ENCODE measurements at regions not wholly inside any gene's neighbourhood (a gene's known extent, or its start where the extent isn't known, plus 50 kb on each side); places are given as distances from the start of the nearest gene placed in this dataset.

DNA sequence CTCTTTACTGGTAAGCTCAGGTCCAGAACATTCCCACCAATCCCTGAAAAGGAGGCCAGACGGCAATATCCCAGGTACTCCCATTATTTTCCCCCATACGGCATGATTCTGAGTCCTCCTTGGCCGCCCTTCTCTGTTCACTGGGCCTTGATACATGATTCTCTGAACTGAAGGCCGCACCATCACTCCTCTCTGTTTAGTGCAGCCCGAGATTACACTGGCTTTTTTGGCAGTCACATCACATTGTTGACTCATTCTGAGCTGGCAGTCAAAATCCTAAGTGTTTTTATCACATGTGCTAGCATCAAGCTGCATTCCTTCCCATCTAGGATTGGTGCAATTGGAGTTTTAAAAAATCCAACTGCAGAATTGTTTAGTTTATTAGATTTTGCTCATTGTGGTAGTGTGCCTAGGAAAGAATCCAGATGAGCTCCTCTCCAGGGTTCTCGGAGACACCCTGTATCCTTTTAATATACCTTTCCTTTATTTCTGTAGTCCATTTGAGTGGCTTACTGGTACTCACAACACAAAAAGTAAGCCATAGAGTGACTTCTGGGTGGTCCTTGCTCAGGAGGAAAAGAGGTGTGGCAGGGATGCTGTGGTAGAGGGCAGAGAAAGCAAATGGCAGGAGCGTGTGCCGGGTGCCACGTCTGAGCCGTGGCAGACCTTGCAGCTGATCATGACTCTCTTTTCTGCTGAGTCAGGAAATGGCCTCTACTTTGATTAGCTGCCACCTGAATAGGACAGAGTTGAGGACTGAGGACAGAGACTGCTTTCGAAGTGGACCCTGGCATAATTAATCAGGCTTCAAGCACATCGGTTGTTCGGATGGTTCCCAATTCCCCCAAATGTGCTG is 121.1 kb upstream of the IL12B start:
- Mint-ChIP-seq H3K27ac (no peak overlapping the region), H3K36me3 (no peaks in the 10 kb centered on the region), H3K4me1 (ENCODE audit: low read depth in 2 of 2) (peaks cover 18 to 37% of the 10 kb centered on the region in 2 donors), H3K9me3 (no peaks in the 10 kb centered on the region), H3K27me3 (peaks cover 12 to 18% of the 10 kb centered on the region in 2 donors), H3K4me3 (no peak overlapping the region)
- ATAC-seq: no peak
- no peak for DNase-seq (ENCODE audit: low spot score)

DNA sequence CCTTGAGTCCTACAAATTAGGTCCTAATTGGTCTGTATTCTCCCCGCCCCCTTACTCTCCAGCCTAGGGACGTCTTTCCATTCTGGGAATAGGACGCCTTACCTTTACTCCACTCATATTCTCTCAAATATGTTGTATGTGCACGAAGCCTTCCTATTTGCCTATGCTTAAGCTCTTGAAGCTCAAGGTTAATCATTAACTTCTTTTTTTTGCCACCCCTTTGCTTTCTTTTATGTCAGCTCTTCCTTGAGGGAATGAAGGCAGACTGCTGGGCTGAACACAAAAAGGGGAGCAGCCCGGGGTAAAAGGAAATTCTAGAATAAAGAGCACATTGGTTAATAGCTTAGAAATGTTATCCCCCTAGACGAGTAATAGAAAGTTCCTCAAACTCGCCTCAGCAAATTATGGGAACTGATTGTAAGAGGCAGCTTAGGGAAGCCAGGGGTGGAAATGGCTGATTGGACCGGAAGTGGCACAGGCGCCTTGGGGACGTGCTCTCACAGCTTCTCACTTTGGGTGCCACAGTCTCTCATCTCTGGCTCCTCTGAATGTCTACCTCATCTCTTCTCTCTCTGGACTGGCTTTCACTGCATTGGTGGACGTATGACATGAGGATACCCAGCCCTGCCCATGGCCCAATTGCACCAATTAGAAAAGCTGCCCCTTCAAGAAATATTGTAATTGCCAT is 122.3 kb upstream of the IL12B start:
- Mint-ChIP-seq H3K27ac (no peak overlapping the region), H3K4me1 (ENCODE audit: low read depth in 2 of 2) (peaks cover 26 to 44% of the 10 kb centered on the region in 2 donors), H3K4me3 (no peak overlapping the region), H3K36me3 (no peaks in the 10 kb centered on the region), H3K9me3 (no peaks in the 10 kb centered on the region), H3K27me3 (peaks cover 6 to 14% of the 10 kb centered on the region in 2 donors)
- no peak for DNase-seq (ENCODE audit: low spot score)
- ATAC-seq: no peak

DNA sequence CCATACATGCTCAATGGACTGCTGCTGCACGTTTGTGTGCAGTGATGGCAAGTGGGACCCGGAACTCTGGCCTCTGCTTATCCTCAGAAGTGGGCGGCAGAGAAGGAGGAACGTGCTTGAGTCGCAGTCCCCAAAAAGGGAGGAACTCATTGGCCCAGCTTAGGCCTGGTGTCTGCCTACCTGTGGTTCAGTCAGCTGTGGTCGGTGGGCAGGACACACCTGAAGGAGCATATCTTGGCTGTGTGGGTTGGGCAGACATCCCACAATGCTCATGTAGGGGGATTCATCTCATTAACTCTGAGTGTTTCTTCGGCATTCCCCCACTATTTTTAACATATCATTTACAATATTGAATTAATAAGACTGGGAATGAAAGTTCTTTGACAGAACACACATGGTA is 122.9 kb upstream of the IL12B start:
- peaks cover 28 to 46% of the 10 kb centered on the region in 2 donors for H3K4me1 Mint-ChIP-seq (ENCODE audit: low read depth in 2 of 2)
- DNase-seq (ENCODE audit: low spot score): no peak
- no peak for ATAC-seq
- H3K27me3 Mint-ChIP-seq: peaks cover 6 to 14% of the 10 kb centered on the region in 2 donors
- H3K9me3 Mint-ChIP-seq: no peaks in the 10 kb centered on the region
- H3K36me3 Mint-ChIP-seq: no peaks in the 10 kb centered on the region
- H3K4me3 Mint-ChIP-seq: no peak overlapping the region
- no peak overlapping the region for H3K27ac Mint-ChIP-seq

DNA sequence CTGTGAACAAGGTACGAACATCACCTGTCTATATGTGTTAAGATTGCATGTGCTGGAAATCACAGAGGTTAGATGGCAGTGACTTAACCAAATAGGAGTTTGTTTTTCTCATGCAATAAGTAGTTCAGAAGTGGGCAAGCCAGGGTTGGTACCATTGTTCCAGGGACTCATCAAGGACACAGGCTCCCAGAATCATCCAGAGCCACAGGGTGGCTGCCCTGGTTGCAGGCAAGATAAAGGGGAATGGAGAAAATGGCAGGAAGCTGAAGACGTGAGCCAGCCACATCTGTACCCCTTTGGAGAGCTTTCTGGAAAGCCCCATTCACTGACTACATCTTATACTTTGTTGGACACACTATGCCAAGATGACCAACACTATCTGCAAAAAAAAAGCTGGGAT is 126.0 kb upstream of the IL12B start:
- Mint-ChIP-seq H3K36me3 (peaks cover 7% of the 10 kb centered on the region), H3K9me3 (no peaks in the 10 kb centered on the region), H3K27ac (peak overlapping the region; percentile 30 to 85), H3K27me3 (peaks cover 12 to 15% of the 10 kb centered on the region in 2 donors), H3K4me1 (ENCODE audit: low read depth in 2 of 2) (peaks cover 51 to 57% of the 10 kb centered on the region in 2 donors), H3K4me3 (peak overlapping the region; percentile 10)
- DNase-seq (ENCODE audit: low spot score) (no peak), ATAC-seq (no peak)

DNA sequence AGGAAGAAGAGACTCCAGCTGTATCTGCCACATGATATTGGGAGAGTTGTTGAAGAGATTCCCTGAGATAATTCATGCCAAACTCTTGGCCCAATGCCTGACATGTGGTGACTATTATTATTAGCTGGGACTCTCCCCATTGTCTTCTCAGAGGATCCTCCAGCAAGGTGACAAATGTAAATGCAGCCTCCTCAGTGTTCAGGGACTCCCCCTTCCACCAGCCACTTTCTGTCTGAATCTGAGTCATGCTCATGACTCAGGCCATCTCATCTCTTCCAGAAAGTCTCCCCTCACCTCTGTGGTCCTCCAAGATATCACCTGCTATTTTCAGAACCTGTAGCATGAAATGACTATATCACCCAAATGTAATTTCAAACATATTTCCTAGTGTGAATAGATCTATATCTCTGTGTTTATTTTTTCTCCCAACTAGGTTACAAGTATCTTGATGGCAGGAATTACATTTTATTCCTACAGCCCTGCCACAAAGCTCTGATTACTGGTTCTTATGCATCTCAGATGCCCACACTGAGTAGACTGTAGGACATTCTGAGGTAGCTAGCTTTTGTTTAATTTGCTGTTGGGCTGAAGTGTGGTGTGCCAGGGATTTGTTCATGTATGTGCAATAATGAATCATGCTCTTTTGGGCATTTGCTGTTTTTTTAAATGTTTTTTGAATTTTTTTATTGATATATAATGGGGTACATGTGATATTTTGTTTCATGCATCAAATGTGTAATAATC is 126.6 kb upstream of the IL12B start:
- peaks cover 13 to 15% of the 10 kb centered on the region in 2 donors for H3K27me3 Mint-ChIP-seq
- peak overlapping the region; percentile 30 to 85 for H3K27ac Mint-ChIP-seq
- H3K36me3 Mint-ChIP-seq: peaks cover 7% of the 10 kb centered on the region
- peak overlapping the region; percentile 10 for H3K4me3 Mint-ChIP-seq
- peak; percentile 89 for DNase-seq (ENCODE audit: low spot score)
- ATAC-seq: peak; percentile 90 to 94
- H3K4me1 Mint-ChIP-seq (ENCODE audit: low read depth in 2 of 2): peaks cover 51 to 53% of the 10 kb centered on the region in 2 donors
- H3K9me3 Mint-ChIP-seq: no peaks in the 10 kb centered on the region

DNA sequence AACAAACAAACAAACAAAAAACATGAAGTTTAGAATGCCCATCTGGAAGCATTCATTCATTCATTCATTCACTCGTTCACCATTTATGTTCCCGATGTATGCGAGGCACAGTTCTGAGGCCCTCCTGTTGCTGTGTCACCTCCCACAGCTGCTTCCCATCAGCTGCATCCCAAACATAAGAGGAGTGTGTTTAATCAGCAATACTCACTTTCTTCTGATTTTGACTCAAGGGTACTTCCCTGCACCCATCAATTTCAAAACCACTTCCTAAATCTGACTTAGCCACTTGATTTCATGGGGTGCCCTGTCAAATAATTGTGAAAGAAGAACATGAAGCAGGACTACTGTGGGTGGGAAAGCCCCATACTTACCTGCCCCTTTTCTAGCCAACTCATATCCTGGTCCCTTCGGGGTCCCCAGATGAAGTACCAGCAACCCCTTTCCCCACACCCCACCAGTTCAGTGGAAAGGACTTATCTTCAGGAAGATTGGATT is 128.0 kb upstream of the IL12B start:
- peaks cover 43 to 46% of the 10 kb centered on the region in 2 donors for H3K4me1 Mint-ChIP-seq (ENCODE audit: low read depth in 2 of 2)
- peak; percentile 71 for DNase-seq (ENCODE audit: low spot score)
- H3K27me3 Mint-ChIP-seq: peaks cover 9 to 13% of the 10 kb centered on the region in 2 donors
- H3K9me3 Mint-ChIP-seq: no peaks in the 10 kb centered on the region
- ATAC-seq: peak; percentile 75 to 81
- peak overlapping the region; percentile 77 to 85 for H3K27ac Mint-ChIP-seq
- H3K36me3 Mint-ChIP-seq: peaks cover 7% of the 10 kb centered on the region
- H3K4me3 Mint-ChIP-seq: peak overlapping the region; percentile 72

DNA sequence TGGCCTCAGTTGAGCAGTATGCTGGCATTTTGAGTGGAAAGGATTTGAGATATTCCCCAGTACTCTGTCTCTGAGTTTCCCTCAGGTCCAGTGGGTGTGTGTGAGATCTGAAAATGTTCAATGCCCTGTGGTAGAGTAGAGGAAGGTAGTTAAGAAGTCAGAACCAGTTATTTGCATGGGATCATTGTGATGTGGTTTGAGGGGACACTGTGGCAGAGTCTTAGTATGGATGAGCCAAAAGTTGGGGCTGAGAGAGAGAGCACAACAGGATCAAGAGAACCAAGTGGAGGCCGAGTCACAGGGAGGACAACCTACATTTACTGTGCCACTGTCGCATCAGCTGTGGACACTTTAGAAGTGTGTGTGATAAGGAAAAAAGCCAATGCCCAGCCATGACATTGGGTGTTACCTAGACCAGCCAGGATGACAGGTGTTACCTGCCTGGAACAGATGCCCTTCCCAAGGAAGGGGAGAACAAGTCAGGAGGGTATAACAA is 128.9 kb upstream of the IL12B start:
- H3K9me3 Mint-ChIP-seq: no peaks in the 10 kb centered on the region
- peaks cover 7% of the 10 kb centered on the region for H3K36me3 Mint-ChIP-seq
- ATAC-seq (no peak), DNase-seq (ENCODE audit: low spot score) (no peak)
- peak overlapping the region; percentile 72 for H3K4me3 Mint-ChIP-seq
- peaks cover 43% of the 10 kb centered on the region in 2 donors for H3K4me1 Mint-ChIP-seq (ENCODE audit: low read depth in 2 of 2)
- H3K27ac Mint-ChIP-seq: peak overlapping the region; percentile 77 to 85
- peaks cover 9 to 11% of the 10 kb centered on the region in 2 donors for H3K27me3 Mint-ChIP-seq

DNA sequence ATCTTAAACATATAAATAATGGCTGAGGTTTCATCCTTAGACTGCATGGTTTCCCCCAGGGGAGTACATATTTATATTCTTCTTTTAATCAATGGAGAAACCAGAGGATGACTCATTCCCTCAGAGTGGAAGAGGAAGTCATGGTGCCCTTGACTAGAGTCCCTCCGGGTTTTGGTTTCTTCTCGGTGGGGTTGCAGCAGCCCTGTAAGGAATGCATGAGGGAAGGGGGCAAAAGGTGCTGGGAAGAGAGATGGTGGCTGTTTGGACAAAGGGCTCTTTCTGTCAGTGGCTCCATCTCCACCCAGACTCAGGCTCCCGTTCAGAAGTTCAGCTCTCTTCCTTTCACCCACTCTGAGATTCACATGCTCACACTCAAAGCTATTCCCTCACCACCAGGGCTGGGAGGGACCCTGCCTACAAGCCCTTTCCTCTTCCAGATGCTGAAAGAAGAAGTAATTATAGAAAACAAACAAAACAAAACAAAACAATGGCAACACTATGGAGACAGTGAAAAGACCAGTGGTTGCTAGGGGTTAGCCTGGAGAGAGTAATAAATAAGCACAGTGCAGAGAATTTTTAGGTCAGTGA is 129.8 kb upstream of the IL12B start:
- H3K4me1 Mint-ChIP-seq (ENCODE audit: low read depth in 2 of 2): peaks cover 39 to 43% of the 10 kb centered on the region in 2 donors
- H3K27me3 Mint-ChIP-seq: peaks cover 7 to 9% of the 10 kb centered on the region in 2 donors
- peak overlapping the region; percentile 19 for H3K4me3 Mint-ChIP-seq

DNA sequence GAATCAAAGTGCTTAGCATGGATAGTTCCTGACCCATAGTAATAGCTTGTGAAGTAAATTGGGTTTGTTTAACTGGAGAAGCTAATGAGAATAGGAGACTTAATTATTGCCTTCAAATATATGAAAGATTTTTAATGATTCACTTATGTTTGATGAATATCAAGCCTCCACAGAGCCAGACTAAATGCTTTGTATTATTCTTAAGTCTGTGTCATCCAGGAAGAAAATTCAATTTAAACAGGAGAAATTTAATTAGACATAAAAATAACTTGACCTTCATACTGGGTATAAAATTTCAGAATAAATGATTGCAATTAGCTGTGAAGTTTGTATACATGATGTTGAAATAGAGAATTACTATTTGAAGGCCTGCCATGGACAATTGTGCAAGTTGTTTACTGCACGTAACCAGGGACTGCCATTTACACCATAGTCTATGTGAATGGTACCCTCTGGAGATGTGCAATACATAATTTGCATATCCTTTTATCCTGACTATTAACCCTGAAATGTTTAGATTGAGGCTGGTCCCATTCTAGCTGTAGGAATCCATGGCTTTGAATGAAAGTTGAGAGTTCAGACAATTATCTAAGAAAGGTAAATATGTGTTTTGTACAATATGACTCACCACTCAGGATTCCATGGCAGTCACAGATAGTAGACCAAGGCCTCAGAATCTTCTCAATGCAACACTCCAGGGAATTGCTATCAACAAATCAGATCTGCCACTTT is 133.5 kb upstream of the IL12B start:
- Mint-ChIP-seq H3K36me3 (peaks cover 6% of the 10 kb centered on the region), H3K4me3 (no peak overlapping the region), H3K9me3 (no peaks in the 10 kb centered on the region), H3K27me3 (peaks cover 17 to 26% of the 10 kb centered on the region in 2 donors), H3K4me1 (ENCODE audit: low read depth in 2 of 2) (peaks cover 20 to 21% of the 10 kb centered on the region in 2 donors), H3K27ac (no peak overlapping the region)
- DNase-seq (ENCODE audit: low spot score) (no peak), ATAC-seq (no peak)

More for the DNA sequence above, 129.8 kb upstream of the IL12B start:
- DNase-seq (ENCODE audit: low spot score): no peak
- Mint-ChIP-seq H3K9me3 (no peaks in the 10 kb centered on the region), H3K27ac (peak overlapping the region; percentile 77 to 85), H3K36me3 (peaks cover 7% of the 10 kb centered on the region)
- ATAC-seq: peak in 1 of 2 donors; percentile 15

DNA sequence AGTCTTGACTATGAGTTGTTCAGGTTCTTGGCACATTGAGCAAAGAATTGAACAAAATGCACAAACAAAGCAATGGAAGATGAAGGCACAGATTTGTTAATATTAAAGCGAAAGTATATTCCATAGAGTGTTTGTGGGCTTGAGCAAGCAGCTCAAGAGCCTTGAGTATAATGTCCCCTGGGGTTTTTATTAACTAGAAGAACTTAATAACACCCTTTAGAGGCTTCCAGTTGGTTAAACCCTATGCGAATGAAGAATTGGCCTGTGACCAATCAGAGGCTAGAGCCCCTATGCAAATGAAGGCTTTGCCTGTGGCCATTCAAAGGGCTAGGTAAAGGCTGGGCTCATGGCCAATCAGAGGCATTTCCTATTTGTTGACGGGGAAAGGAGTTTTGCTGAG is 135.3 kb upstream of the IL12B start:
- Mint-ChIP-seq H3K4me3 (no peak overlapping the region), H3K36me3 (no peaks in the 10 kb centered on the region), H3K4me1 (ENCODE audit: low read depth in 2 of 2) (peaks cover 16 to 20% of the 10 kb centered on the region in 2 donors), H3K27me3 (peaks cover 17 to 32% of the 10 kb centered on the region in 2 donors), H3K9me3 (no peaks in the 10 kb centered on the region), H3K27ac (no peak overlapping the region)
- DNase-seq (ENCODE audit: low spot score) (no peak), ATAC-seq (no peak)

DNA sequence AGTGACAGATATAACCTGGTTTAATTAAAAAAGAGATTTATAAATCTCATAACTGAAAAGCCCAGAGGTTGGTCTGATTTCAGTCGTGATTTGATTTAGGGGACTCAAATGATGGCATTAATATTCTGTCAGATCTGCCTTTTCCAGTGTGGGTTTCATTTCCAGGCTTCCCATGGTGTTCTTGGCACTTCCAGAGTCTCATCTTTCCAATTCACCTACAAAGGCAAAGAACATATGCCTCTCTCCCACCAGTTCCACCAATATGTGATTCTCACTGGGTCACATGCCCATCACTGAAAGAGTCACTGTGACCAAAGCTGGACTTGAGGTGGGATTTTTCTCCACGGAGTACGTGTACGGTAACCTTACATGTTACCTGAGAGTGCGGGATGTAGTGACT is 137.4 kb upstream of the IL12B start:
- Mint-ChIP-seq H3K27ac (no peak overlapping the region), H3K9me3 (no peaks in the 10 kb centered on the region), H3K27me3 (peaks cover 20 to 40% of the 10 kb centered on the region in 2 donors), H3K36me3 (no peaks in the 10 kb centered on the region), H3K4me1 (ENCODE audit: low read depth in 2 of 2) (peaks cover 16 to 20% of the 10 kb centered on the region in 2 donors), H3K4me3 (no peak overlapping the region)
- no peak for ATAC-seq
- DNase-seq (ENCODE audit: low spot score): no peak

DNA sequence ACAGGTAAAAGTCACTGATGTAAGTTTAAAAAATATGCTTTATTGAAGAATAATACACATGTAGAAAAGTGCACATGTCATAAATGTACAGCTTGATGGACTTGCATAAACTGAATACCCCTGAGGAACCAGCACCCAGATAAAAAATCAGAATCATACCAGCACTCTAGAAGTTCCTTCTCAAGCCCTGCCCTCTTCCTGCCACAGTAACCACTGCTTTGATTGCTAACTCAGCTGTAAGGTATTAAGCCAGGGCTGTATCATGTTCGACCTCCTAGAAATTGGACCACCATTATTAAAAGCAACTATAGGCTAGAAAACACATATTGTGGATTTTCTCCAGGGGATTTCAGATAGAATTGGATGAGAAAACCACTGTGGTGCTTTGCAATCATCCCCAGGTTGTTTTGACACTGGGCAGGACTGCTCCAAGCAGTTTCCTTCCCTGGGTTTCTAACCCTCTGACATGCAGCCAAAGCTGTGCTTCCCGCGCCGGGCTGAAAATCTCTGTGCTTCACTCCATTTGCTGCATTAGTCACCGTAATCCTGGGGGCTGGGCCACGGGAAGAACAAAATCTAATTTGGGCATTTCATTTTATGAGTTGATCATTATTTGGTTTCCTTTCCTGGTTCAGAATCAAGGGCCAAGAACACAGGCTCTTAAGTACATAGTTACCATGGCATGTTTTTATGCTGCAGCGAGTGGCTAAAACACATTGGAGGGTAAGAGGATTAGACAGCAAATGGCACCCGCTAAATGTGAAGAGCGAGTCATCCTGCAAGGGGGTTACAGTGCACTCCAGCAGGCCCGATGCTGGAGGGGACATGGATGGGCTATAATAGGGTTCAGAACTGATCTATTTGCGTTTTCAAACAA is 139.4 kb upstream of the IL12B start:
- peaks cover 33 to 59% of the 10 kb centered on the region in 2 donors for H3K27me3 Mint-ChIP-seq

More for the DNA sequence above, 139.4 kb upstream of the IL12B start:
- peak; percentile 80 to 81 for ATAC-seq
- Mint-ChIP-seq H3K4me3 (peak overlapping the region; percentile 4), H3K27ac (peak overlapping the region in 1 of 2 donors; percentile 27), H3K4me1 (ENCODE audit: low read depth in 2 of 2) (peaks cover 16 to 20% of the 10 kb centered on the region in 2 donors), H3K36me3 (peaks cover 7% of the 10 kb centered on the region), H3K9me3 (peaks cover 5% of the 10 kb centered on the region)
- no peak for DNase-seq (ENCODE audit: low spot score)

Measured in natural killer cell treated with Interleukin-12 subunit alpha and Interleukin-12 subunit beta and Interleukin-15 and Interleukin-18, amount 100 ng/mL, for 72 hours (primary cell).